H1 (cell line): ENCODE measurements at regions not wholly inside any gene's neighbourhood (a gene's known extent, or its start where the extent isn't known, plus 50 kb on each side); places are given as distances from the start of the nearest gene placed in this dataset.

ENCODE experiments used
- ASH2L ChIP-seq: fragments of 200-600, 300-600 bp; sonication (generic); IDR thresholded peaks from one replicate; pipeline ENCODE4 v1.7.1; 2017; ENCODE audit warnings: low read length
- BCL11A ChIP-seq, 2 experiments: IDR thresholded peaks; one replicate each; pipeline ENCODE4 v1.6.1; 2011; ENCODE audit warnings: low read depth in 2 of 2, low read length in 2 of 2, mild to moderate bottlenecking in 2 of 2
- CBX8 ChIP-seq: fragments of 300-800, 300-1000 bp; sonication (generic); IDR thresholded peaks from 2 replicates; pipeline ENCODE4 v1.7.1; 2016; ENCODE audit warnings: low read depth, low read length, borderline replicate concordance
- CREB1 ChIP-seq: IDR thresholded peaks from 2 replicates; pipeline ENCODE4 v1.6.1; 2012; ENCODE audit warnings: inconsistent platforms
- CTBP2 ChIP-seq: IDR thresholded peaks from 2 replicates; pipeline ENCODE4 v1.7.0; 2011; ENCODE audit warnings: borderline replicate concordance, mild to moderate bottlenecking, moderate library complexity, mixed read lengths, low read length; ENCODE audit not compliant: insufficient read depth, insufficient read length
- EGR1 ChIP-seq: IDR thresholded peaks from 2 replicates; pipeline ENCODE4 v1.6.1; 2011; ENCODE audit warnings: low read depth, low read length, borderline replicate concordance
- HDAC6 ChIP-seq: IDR thresholded peaks from one replicate; pipeline ENCODE4 v1.7.1; 2012; ENCODE audit warnings: low read depth, mild to moderate bottlenecking, inconsistent platforms, low read length, moderate library complexity
- JUND ChIP-seq: IDR thresholded peaks from 2 replicates; pipeline ENCODE4 v1.6.1; 2011; ENCODE audit warnings: mild to moderate bottlenecking, improper control_type of control experiment, low read length
- POU5F1 ChIP-seq: IDR thresholded peaks from 2 replicates; pipeline ENCODE4 v1.6.1; 2011; ENCODE audit warnings: low read depth, mild to moderate bottlenecking, low read length, moderate library complexity
- RAD21 ChIP-seq, 2 experiments: IDR thresholded peaks in 1 of 2; conservative IDR thresholded peaks in 1 of 2; 2 replicates each; pipeline ENCODE4 v1.6.1; 2011; ENCODE audit warnings: low read depth in 2 of 2, low read length in 2 of 2, improper control_type of control experiment in 1 of 2, inconsistent platforms in 1 of 2, mild to moderate bottlenecking in 1 of 2, moderate library complexity in 1 of 2
- RXRA ChIP-seq: IDR thresholded peaks from 2 replicates; pipeline ENCODE4 v1.6.1; 2011; ENCODE audit warnings: low read depth, mild to moderate bottlenecking, low read length, moderate library complexity; ENCODE audit not compliant: insufficient read depth
- SP2 ChIP-seq: IDR thresholded peaks from 2 replicates; pipeline ENCODE4 v1.6.1; 2012; ENCODE audit warnings: mild to moderate bottlenecking, low read length, inconsistent platforms
- SRF ChIP-seq: IDR thresholded peaks from 2 replicates; pipeline ENCODE4 v1.6.1; 2011; ENCODE audit warnings: mild to moderate bottlenecking, low read depth, low read length, moderate library complexity
- TEAD4 ChIP-seq: IDR thresholded peaks from 2 replicates; pipeline ENCODE4 v1.6.1; 2012; ENCODE audit warnings: low read depth, low read length, inconsistent platforms, mixed read lengths
- TF ChIP-seq, protein P1 (sequence below): IDR thresholded peaks from 2 replicates; pipeline ENCODE4 v1.6.1; 2011; ENCODE audit warnings: low read length, improper control_type of control experiment
- TF ChIP-seq, protein P2 (sequence below): IDR thresholded peaks from 2 replicates; pipeline ENCODE4 v1.6.1; 2012; ENCODE audit warnings: inconsistent platforms

DNA sequence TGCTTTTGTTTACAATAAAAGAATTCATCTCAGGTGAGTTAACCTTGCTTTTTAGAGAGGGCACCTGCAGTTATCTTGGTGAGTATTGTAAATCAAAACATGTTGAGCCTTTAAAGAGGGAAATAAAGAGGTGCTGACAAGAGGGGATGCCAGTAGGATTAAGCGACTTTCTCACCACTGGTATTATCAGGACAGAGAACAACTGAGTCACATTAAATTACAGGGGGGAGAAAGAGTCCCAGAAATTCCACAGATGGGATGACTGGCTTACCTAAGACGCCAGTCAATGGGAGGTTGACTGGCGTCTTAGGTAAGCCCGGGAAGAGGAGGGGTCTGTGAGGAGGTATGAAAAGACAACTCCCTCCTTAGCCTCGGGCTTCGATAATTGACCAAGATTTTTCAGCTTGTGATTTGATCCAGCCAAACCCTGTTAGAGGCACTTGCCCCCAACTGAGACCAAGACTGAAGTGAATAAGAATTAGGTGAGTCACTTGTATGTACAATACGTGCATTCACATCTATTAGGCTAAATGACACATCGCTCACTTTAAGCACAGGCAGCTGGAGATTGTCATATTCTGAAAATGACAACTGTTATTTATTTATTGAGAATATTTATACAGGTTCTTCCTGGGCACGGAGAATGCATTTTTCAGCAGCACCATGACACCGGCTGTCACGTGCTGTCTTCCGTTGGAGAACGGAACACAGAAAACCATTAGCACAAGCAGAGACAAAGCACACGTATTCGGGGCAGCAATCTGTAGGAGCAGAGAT, 117.6 kb downstream of the SEM1 start (continued):
- TF ChIP-seq ASH2L (peak; percentile 20), BCL11A (IDR thresholded peaks at IDR 0.05; ENCODE audit: low read depth in 2 of 2, low read length in 2 of 2) (no peak), CTBP2 (no peak), JUND (peak; percentile 27; the same call in 1 of the 2 replicates), HDAC6 (no peak), SRF (no peak), CREB1 (no peak), CBX8 (no peak), EGR1 (no peak), TEAD4 (no peak), POU5F1 (no peak), SP2 (no peak), RXRA (no peak), RAD21 (IDR thresholded peaks at IDR 0.05 in 1 of 2, conservative IDR thresholded peaks at IDR 0.05 in 1 of 2; ENCODE audit: low read depth in 2 of 2, low read length in 2 of 2) (no peak)
- TF ChIP-seq, protein P1, sequence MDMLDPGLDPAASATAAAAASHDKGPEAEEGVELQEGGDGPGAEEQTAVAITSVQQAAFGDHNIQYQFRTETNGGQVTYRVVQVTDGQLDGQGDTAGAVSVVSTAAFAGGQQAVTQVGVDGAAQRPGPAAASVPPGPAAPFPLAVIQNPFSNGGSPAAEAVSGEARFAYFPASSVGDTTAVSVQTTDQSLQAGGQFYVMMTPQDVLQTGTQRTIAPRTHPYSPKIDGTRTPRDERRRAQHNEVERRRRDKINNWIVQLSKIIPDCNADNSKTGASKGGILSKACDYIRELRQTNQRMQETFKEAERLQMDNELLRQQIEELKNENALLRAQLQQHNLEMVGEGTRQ = peak; percentile 41; the same call in 1 of the 2 replicates
- TF ChIP-seq, protein P2, sequence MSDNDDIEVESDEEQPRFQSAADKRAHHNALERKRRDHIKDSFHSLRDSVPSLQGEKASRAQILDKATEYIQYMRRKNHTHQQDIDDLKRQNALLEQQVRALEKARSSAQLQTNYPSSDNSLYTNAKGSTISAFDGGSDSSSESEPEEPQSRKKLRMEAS = peak; percentile 65; the same call in 1 of the 2 replicates
